Tongue (tissue), 1 donor: ENCODE measurements at regions not wholly inside any gene's neighbourhood (a gene's known extent, or its start where the extent isn't known, plus 50 kb on each side); places are given as distances from the start of the nearest gene placed in this dataset.
A peak's percentile ranks its signal among the peaks of the same experiment; 100 is the strongest.
"Not testable (repeated sequence)": the region's sequence is repeated elsewhere in the genome, so short reads cannot be mapped to it uniquely, and the experiment has no call there.

ENCODE experiments used
- DNase-seq: peaks from one replicate; pipeline ENCODE4 v3.0.0-alpha.2; 2015

GRCh38 chr2:150100834-150101233 lies 386.6 kb downstream of the RND3 start:
- DNase-seq = no peak

- no peak for DNase-seq
Observed at GRCh38 chr2:150100336-150100735, 387.1 kb downstream of the RND3 start.

GRCh38 chr2:150099805-150100204 lies 387.7 kb downstream of the RND3 start:
- no peak for DNase-seq

- DNase-seq = no peak
Observed at GRCh38 chr2:150097901-150098531, 389.5 kb downstream of the RND3 start.

- no peak for DNase-seq
Observed at GRCh38 chr2:150097402-150097801, 390.1 kb downstream of the RND3 start.

GRCh38 chr2:150095361-150096095 lies 391.9 kb downstream of the RND3 start:
- no peak for DNase-seq

- peak; percentile 95 for DNase-seq
Observed at GRCh38 chr2:150091846-150092245, 395.6 kb downstream of the RND3 start.

GRCh38 chr2:150090031-150090430 lies 397.4 kb downstream of the RND3 start:
- no peak for DNase-seq

- no peak for DNase-seq
Observed at GRCh38 chr2:150088538-150088937, 398.9 kb downstream of the RND3 start.

- DNase-seq = no peak
Observed at GRCh38 chr2:150085478-150085877, 402.0 kb downstream of the RND3 start.

- peak; percentile 84 for DNase-seq
Observed at GRCh38 chr2:150081775-150082481, 405.5 kb downstream of the RND3 start.

- DNase-seq = peak; percentile 47
Observed at GRCh38 chr2:150076281-150076680, 411.2 kb downstream of the RND3 start.

- no peak for DNase-seq
Observed at GRCh38 chr2:150075831-150076230, 411.6 kb downstream of the RND3 start.

GRCh38 chr2:150066490-150066889 lies 421.0 kb downstream of the RND3 start:
- no peak for DNase-seq

- peak; percentile 80 for DNase-seq
Observed at GRCh38 chr2:150063931-150064548, 423.4 kb downstream of the RND3 start.

GRCh38 chr2:150063432-150063889 lies 424.0 kb downstream of the RND3 start:
- peak; percentile 50 for DNase-seq

GRCh38 chr2:150062416-150062815 lies 425.1 kb downstream of the RND3 start:
- peak; percentile 87 for DNase-seq

GRCh38 chr2:150060341-150060740 lies 427.1 kb downstream of the RND3 start:
- peak; percentile 62 for DNase-seq

GRCh38 chr2:150059676-150060075 lies 427.8 kb downstream of the RND3 start:
- DNase-seq = not testable (repeated sequence)

- DNase-seq = no peak
Observed at GRCh38 chr2:150052457-150052856, 435.0 kb downstream of the RND3 start.

- DNase-seq = no peak
Observed at GRCh38 chr2:150051004-150051403, 436.5 kb downstream of the RND3 start.

- no peak for DNase-seq
Observed at GRCh38 chr2:150050036-150050435, 437.4 kb downstream of the RND3 start.
